ENCODE measurements at regions not wholly inside any gene's neighbourhood (a gene's known extent, or its start where the extent isn't known, plus 50 kb on each side); places are given as distances from the start of the nearest gene placed in this dataset.

- no peak overlapping the region for H3K27ac Mint-ChIP-seq
- H3K27me3 Mint-ChIP-seq (ENCODE audit: low read depth) = peaks cover 16% of the 10 kb centered on the region
- intact Hi-C loops (cut with micrococcal nuclease) = no loop called here
- peaks cover 9% of the 10 kb centered on the region for H3K9me3 Mint-ChIP-seq
- no peak overlapping the region for H3K4me3 Mint-ChIP-seq (ENCODE audit: low read depth)
- no peaks in the 10 kb centered on the region for H3K36me3 Mint-ChIP-seq (ENCODE audit: low read depth)
- no peak for DNase-seq (ENCODE audit: low spot score)
- peaks cover 24% of the 10 kb centered on the region for H3K4me1 Mint-ChIP-seq (ENCODE audit: low read depth)
These were observed 213.5 kb downstream of the NECTIN3 start for GRCh38 chr3:111285184-111285538.

- DNase-seq (ENCODE audit: low spot score) = no peak
These were observed 214.1 kb downstream of the NECTIN3 start for GRCh38 chr3:111285694-111286093.

GRCh38 chr3:111286746-111287145 lies 215.1 kb downstream of the NECTIN3 start:
- Mint-ChIP-seq H3K27ac (no peak overlapping the region), H3K27me3 (ENCODE audit: low read depth) (peaks cover 12% of the 10 kb centered on the region), H3K4me3 (ENCODE audit: low read depth) (no peak overlapping the region), H3K4me1 (ENCODE audit: low read depth) (peaks cover 21% of the 10 kb centered on the region), H3K36me3 (ENCODE audit: low read depth) (no peaks in the 10 kb centered on the region), H3K9me3 (peaks cover 9% of the 10 kb centered on the region)
- no peak for DNase-seq (ENCODE audit: low spot score)
- intact Hi-C loops (cut with micrococcal nuclease) = no loop called here

More at GRCh38 chr3:111285694-111286093, 214.1 kb downstream of the NECTIN3 start:
- Mint-ChIP-seq H3K36me3 (ENCODE audit: low read depth) (no peaks in the 10 kb centered on the region), H3K27me3 (ENCODE audit: low read depth) (peaks cover 17% of the 10 kb centered on the region), H3K9me3 (peaks cover 9% of the 10 kb centered on the region), H3K4me3 (ENCODE audit: low read depth) (no peak overlapping the region), H3K4me1 (ENCODE audit: low read depth) (peaks cover 24% of the 10 kb centered on the region), H3K27ac (no peak overlapping the region)
- intact Hi-C loops (cut with micrococcal nuclease) = no loop called here

- intact Hi-C loops (cut with micrococcal nuclease) = no loop called here
- no peak overlapping the region for H3K27ac Mint-ChIP-seq
- H3K27me3 Mint-ChIP-seq (ENCODE audit: low read depth) = peaks cover 35% of the 10 kb centered on the region
- H3K4me3 Mint-ChIP-seq (ENCODE audit: low read depth) = no peak overlapping the region
- DNase-seq (ENCODE audit: low spot score) = no peak
- peaks cover 5% of the 10 kb centered on the region for H3K9me3 Mint-ChIP-seq
- H3K4me1 Mint-ChIP-seq (ENCODE audit: low read depth) = peaks cover 15% of the 10 kb centered on the region
- no peaks in the 10 kb centered on the region for H3K36me3 Mint-ChIP-seq (ENCODE audit: low read depth)
These were observed 220.5 kb downstream of the NECTIN3 start for GRCh38 chr3:111292117-111292516.

DNA sequence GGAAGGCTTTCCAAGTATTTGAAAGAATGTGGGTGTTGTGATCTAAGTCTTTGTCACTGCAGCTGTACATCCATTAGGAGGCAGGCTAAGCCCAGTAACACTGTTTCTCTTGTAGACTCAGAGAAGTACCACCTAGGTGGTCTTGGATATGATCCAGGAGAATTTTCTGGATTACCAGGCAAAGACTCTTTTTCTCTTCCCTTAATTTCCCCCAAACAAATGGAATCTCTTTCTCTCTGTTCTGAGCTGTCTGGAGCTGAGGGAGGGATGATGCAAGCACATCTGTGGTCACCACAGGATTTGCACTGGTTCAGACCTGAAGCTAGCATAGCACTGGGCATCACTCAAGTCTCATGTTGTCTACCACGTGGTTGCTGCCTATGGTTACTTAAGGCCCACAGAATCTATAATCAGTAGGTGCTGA lies 227.6 kb downstream of the NECTIN3 start:
- no peak for DNase-seq (ENCODE audit: low spot score)
- Mint-ChIP-seq H3K27me3 (ENCODE audit: low read depth) (peaks cover 28% of the 10 kb centered on the region), H3K27ac (no peak overlapping the region), H3K9me3 (no peaks in the 10 kb centered on the region), H3K4me1 (ENCODE audit: low read depth) (peaks cover 37% of the 10 kb centered on the region), H3K4me3 (ENCODE audit: low read depth) (no peak overlapping the region), H3K36me3 (ENCODE audit: low read depth) (no peaks in the 10 kb centered on the region)
- intact Hi-C loops (cut with micrococcal nuclease) = no loop called here

DNA sequence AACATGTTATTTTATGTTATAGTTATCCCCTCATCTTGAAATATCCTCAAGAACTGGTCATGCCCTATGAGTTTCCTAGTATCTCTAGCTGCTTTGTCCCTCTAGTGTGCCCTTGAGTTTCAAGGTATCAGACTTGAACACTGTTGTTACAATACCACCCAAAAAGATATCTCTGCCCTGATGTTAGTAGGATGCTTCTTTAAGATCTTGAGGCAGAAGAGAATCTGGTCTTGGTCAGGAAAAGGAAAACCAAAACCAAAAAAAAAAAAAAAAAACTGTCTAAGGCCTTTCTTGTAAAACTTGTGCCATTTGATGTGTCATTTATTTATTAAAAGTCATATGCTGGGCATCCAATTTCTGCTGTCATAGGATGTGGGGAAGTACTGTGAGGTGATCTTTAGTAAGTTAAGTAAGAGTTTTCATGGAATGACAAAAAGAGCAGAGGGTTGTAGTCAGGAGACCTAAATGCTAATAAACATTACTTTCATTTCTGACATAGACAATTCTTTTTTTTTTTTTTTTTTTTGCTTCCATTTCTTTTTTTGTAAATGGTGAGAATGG lies 229.7 kb downstream of the NECTIN3 start:
- H3K4me3 Mint-ChIP-seq (ENCODE audit: low read depth) = no peak overlapping the region
- H3K27ac Mint-ChIP-seq = no peak overlapping the region
- intact Hi-C loops (cut with micrococcal nuclease) = no loop called here
- peaks cover 35% of the 10 kb centered on the region for H3K4me1 Mint-ChIP-seq (ENCODE audit: low read depth)
- peaks cover 15% of the 10 kb centered on the region for H3K27me3 Mint-ChIP-seq (ENCODE audit: low read depth)
- no peaks in the 10 kb centered on the region for H3K36me3 Mint-ChIP-seq (ENCODE audit: low read depth)
- no peaks in the 10 kb centered on the region for H3K9me3 Mint-ChIP-seq
- no peak for DNase-seq (ENCODE audit: low spot score)

DNA sequence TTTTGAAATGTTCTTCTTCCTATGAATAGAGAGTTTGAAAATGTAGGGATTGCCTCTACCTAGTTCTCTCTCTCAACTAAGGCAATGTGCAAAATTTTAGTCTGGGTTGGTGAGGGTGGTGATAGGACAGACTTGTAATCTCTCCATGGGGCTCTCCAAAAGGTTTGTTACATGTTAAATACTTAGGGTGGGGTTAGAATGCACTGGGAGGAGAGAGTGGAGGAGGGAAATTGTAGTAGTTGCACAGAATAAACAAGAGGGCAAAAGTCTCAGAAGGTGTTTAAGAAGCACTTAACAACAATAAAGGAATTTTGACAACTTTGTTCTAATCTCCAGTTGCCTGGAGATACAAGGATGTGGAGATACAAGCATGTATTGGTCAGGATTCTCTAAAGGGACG lies 230.4 kb downstream of the NECTIN3 start:
- Mint-ChIP-seq H3K4me3 (ENCODE audit: low read depth) (no peak overlapping the region), H3K27me3 (ENCODE audit: low read depth) (peaks cover 9% of the 10 kb centered on the region), H3K9me3 (no peaks in the 10 kb centered on the region), H3K27ac (no peak overlapping the region), H3K36me3 (ENCODE audit: low read depth) (no peaks in the 10 kb centered on the region), H3K4me1 (ENCODE audit: low read depth) (peaks cover 29% of the 10 kb centered on the region)
- intact Hi-C loops (cut with micrococcal nuclease) = no loop called here
- no peak for DNase-seq (ENCODE audit: low spot score)

DNA sequence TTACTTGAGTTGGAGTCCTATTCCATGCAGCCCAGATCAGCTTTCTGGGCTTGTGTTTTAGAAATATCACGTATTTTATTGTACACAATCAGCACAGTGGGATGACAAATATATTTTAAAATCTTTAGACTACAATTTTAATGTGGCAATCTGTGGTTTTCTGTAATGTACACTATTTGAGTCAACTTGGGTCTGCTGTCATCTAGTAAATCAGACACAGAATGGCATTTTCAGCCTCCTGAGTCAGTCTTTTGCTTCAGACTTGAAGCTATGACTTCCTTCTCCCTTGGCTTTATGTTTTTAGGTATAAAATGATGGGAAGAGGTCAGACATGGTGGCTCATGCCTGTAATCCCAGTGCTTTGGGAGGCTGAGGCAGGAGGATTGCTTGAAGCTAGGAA lies 232.1 kb downstream of the NECTIN3 start:
- Mint-ChIP-seq H3K27me3 (ENCODE audit: low read depth) (peaks cover 2% of the 10 kb centered on the region), H3K4me3 (ENCODE audit: low read depth) (no peak overlapping the region), H3K9me3 (no peaks in the 10 kb centered on the region), H3K4me1 (ENCODE audit: low read depth) (peaks cover 29% of the 10 kb centered on the region), H3K27ac (no peak overlapping the region), H3K36me3 (ENCODE audit: low read depth) (no peaks in the 10 kb centered on the region)
- no peak for DNase-seq (ENCODE audit: low spot score)
- intact Hi-C loops (cut with micrococcal nuclease) = no loop called here

GRCh38 chr3:111307676-111308075 lies 234.3 kb upstream of the CD96 start:
- H3K27ac Mint-ChIP-seq = no peak overlapping the region
- intact Hi-C loops (cut with micrococcal nuclease) = no loop called here
- no peak for DNase-seq (ENCODE audit: low spot score)
- no peaks in the 10 kb centered on the region for H3K9me3 Mint-ChIP-seq
- H3K4me1 Mint-ChIP-seq (ENCODE audit: low read depth) = peaks cover 36% of the 10 kb centered on the region
- H3K36me3 Mint-ChIP-seq (ENCODE audit: low read depth) = no peaks in the 10 kb centered on the region
- H3K4me3 Mint-ChIP-seq (ENCODE audit: low read depth) = no peak overlapping the region
- H3K27me3 Mint-ChIP-seq (ENCODE audit: low read depth) = peaks cover 2% of the 10 kb centered on the region

DNA sequence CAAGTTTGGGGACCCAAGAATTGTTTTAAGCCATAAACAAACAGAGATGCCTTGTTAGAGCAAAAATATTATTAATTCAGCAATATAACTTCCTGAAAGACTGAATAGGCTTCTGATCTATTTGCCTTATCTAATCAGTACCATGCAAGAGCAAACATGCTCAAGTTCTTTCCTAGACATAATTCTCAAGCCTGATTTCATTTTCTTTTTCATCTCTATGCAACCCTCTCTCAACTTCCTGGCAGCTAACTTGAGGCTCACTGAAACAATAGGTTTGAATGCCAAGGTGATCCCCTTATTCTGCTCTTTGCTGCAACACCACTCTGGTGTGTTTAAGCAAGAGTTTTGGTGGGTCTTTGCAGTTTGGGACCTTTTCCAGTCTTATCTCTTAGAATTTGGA lies 230.9 kb upstream of the CD96 start:
- Mint-ChIP-seq H3K4me3 (ENCODE audit: low read depth) (peak overlapping the region; percentile 11), H3K27ac (peak overlapping the region; percentile 46), H3K9me3 (no peaks in the 10 kb centered on the region), H3K36me3 (ENCODE audit: low read depth) (no peaks in the 10 kb centered on the region), H3K4me1 (ENCODE audit: low read depth) (peaks cover 39% of the 10 kb centered on the region), H3K27me3 (ENCODE audit: low read depth) (no peaks in the 10 kb centered on the region)
- intact Hi-C loops (cut with micrococcal nuclease) = loop anchor here (1.0 to 10.0 kb wide), 8 partner anchors 25 to 497 kb away; partner anchors contain the start of gene CD96
- DNase-seq (ENCODE audit: low spot score) = no peak

- Mint-ChIP-seq H3K27me3 (ENCODE audit: low read depth) (no peaks in the 10 kb centered on the region), H3K36me3 (ENCODE audit: low read depth) (no peaks in the 10 kb centered on the region), H3K4me3 (ENCODE audit: low read depth) (peak overlapping the region; percentile 18), H3K9me3 (no peaks in the 10 kb centered on the region), H3K4me1 (ENCODE audit: low read depth) (peaks cover 39% of the 10 kb centered on the region), H3K27ac (peak overlapping the region; percentile 77)
- intact Hi-C loops (cut with micrococcal nuclease) = loop anchor here (1.0 to 10.0 kb wide), 8 partner anchors 25 to 497 kb away; partner anchors contain the start of gene CD96
- no peak for DNase-seq (ENCODE audit: low spot score)
These were observed 230.2 kb upstream of the CD96 start for GRCh38 chr3:111311709-111312235.

DNA sequence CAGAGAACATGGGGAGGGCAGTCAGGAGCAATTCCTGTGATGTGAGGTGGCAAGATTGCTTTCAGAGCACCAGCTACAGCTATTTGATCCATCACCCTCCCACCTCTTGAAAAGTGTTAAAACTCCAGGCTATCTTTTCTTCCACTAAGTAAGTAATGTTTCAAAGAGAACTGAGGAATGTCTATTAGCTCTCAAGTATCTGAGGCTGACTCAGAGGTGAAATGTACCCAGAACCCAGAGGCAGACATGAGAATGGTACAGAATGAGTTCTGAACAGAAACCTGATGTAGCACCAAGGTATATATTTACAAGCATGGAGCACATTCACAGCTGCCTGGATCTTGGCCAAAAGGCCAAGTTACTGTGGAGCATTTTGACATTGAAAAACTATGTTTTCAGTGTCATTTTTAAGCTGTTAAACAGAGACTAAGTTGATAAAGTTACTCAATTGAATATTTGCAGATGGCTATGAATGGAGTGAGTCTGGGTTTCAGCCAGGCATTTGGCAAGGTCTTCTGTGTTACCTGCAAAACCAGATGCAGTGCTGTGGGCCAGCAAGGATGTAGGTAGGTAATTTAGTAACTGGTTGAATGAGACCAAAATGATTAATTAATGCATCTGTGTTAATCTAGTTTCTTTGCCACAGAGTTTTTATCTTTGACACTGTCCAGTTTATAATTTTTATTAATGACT lies 227.7 kb upstream of the CD96 start:
- intact Hi-C loops (cut with micrococcal nuclease) = loop anchor here (5.0 to 10.0 kb wide), 2 partner anchors 300 to 353 kb away; no protein-coding TSS in a partner anchor
- H3K4me3 Mint-ChIP-seq (ENCODE audit: low read depth) = no peak overlapping the region
- no peaks in the 10 kb centered on the region for H3K27me3 Mint-ChIP-seq (ENCODE audit: low read depth)
- DNase-seq (ENCODE audit: low spot score) = no peak
- no peaks in the 10 kb centered on the region for H3K9me3 Mint-ChIP-seq
- peaks cover 45% of the 10 kb centered on the region for H3K4me1 Mint-ChIP-seq (ENCODE audit: low read depth)
- no peaks in the 10 kb centered on the region for H3K36me3 Mint-ChIP-seq (ENCODE audit: low read depth)
- no peak overlapping the region for H3K27ac Mint-ChIP-seq

DNA sequence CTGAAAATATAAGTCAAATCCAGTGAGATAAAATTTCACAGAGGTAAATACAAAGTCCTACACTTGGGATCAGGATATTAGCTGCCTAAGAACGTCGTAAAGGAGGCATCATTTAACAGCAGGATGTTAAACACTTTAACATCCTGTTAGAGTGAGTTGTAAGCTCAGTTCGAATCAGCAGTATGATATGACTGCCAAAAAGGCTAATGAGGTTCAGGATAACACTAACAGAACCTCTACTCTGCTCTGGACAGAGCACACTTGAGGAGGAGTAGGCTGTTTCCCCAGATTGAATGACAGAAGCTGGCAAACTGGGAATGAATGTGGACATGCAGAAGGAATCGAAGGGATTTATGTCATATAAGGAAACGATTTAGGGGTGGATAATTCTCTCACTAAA lies 227.1 kb upstream of the CD96 start:
- no peak overlapping the region for H3K4me3 Mint-ChIP-seq (ENCODE audit: low read depth)
- no peaks in the 10 kb centered on the region for H3K36me3 Mint-ChIP-seq (ENCODE audit: low read depth)
- H3K4me1 Mint-ChIP-seq (ENCODE audit: low read depth) = peaks cover 44% of the 10 kb centered on the region
- intact Hi-C loops (cut with micrococcal nuclease) = loop anchor here (5.0 to 10.0 kb wide), 2 partner anchors 300 to 352 kb away; no protein-coding TSS in a partner anchor
- H3K27ac Mint-ChIP-seq = no peak overlapping the region
- H3K9me3 Mint-ChIP-seq = no peaks in the 10 kb centered on the region
- DNase-seq (ENCODE audit: low spot score) = no peak
- no peaks in the 10 kb centered on the region for H3K27me3 Mint-ChIP-seq (ENCODE audit: low read depth)
